HEK293 (cell line): ENCODE measurements at regions not wholly inside any gene's neighbourhood (a gene's known extent, or its start where the extent isn't known, plus 50 kb on each side); places are given as distances from the start of the nearest gene placed in this dataset.

Experiments
- CTCF ChIA-PET: fragments of 350-600 bp; formaldehyde crosslinking; extraction: SDS; loops from one replicate; lab custom pipeline; 2021; ENCODE audit warnings: antibody characterized with exemption; lab: Yijun Ruan, JAX
- POLR2A ChIA-PET: fragments of 300-600 bp; formaldehyde crosslinking; extraction: SDS; loops from one replicate; lab custom pipeline; 2020; ENCODE audit warnings: antibody characterized with exemption, inconsistent platforms; lab: Yijun Ruan, JAX
- H3K27ac ChIP-seq: fragments of 200-500 bp; sonication (Bioruptor generic); 2 replicates; pipeline ENCODE4 v1.5.1; 2014; ENCODE audit warnings: low read depth, low read length, control low read depth, inconsistent platforms; ENCODE audit errors: extremely low read depth
- H3K36me3 ChIP-seq, 2 experiments: fragments of 200-500 bp in 1 of 2; sonication (Bioruptor generic) in 1 of 2; 1 replicate in 1 of 2; 2 replicates in 1 of 2; pipeline ENCODE4 v1.5.1; 2014 to 2017; ENCODE audit warnings: inconsistent platforms in 2 of 2, low read length in 2 of 2; ENCODE audit not compliant: control insufficient read depth in 2 of 2, insufficient read depth in 1 of 2
- H3K4me1 ChIP-seq: fragments of 200-500 bp; sonication (Bioruptor generic); 2 replicates; pipeline ENCODE4 v1.5.1; 2014; ENCODE audit warnings: mild to moderate bottlenecking, low read length, inconsistent platforms; ENCODE audit not compliant: control insufficient read depth, insufficient read depth
- H3K4me3 ChIP-seq: 2 replicates; pipeline ENCODE4 v1.5.1; 2011; ENCODE audit warnings: low read depth, mild to moderate bottlenecking, control low read depth, low read length, moderate library complexity
- H3K9me3 ChIP-seq: fragments of 200-500 bp; sonication (Bioruptor generic); 2 replicates; pipeline ENCODE4 v1.5.1; 2014; ENCODE audit warnings: low read depth, low read length, inconsistent platforms; ENCODE audit not compliant: control insufficient read depth, insufficient read depth
- FEZF1 ChIP-seq: fragments of 450-650 bp; formaldehyde crosslinking; IDR thresholded peaks from 2 replicates; pipeline ENCODE4 v1.5.1; 2016; ENCODE audit warnings: missing biosample characterization, missing genetic modification characterization
- HIC1 ChIP-seq: fragments of 450-650 bp; formaldehyde crosslinking; IDR thresholded peaks from 2 replicates; pipeline ENCODE4 v1.5.1; 2016; ENCODE audit warnings: missing biosample characterization, missing genetic modification characterization
- HOXD13 ChIP-seq: sonication (generic); formaldehyde crosslinking; IDR thresholded peaks from 2 replicates; pipeline ENCODE4 v1.8.0; 2022; ENCODE audit warnings: missing genetic modification reagents, borderline replicate concordance
- KLF9 ChIP-seq: fragments of 450-650 bp; formaldehyde crosslinking; IDR thresholded peaks from 2 replicates; pipeline ENCODE4 v1.5.1; 2016; ENCODE audit warnings: missing biosample characterization, missing genetic modification characterization, low read depth
- ZFHX2 ChIP-seq: fragments of 450-650 bp; formaldehyde crosslinking; conservative IDR thresholded peaks from 2 replicates; pipeline ENCODE4 v1.5.1; 2016; ENCODE audit warnings: missing biosample characterization, missing genetic modification characterization
- ZFP37 ChIP-seq: fragments of 450-650 bp; formaldehyde crosslinking; IDR thresholded peaks from 2 replicates; pipeline ENCODE4 v1.5.1; 2016; ENCODE audit warnings: missing biosample characterization, missing genetic modification characterization
- ZIC2 ChIP-seq: fragments of 450-650 bp; formaldehyde crosslinking; IDR thresholded peaks from 2 replicates; pipeline ENCODE4 v1.5.1; 2016; ENCODE audit warnings: missing biosample characterization, missing genetic modification characterization
- ZNF221 ChIP-seq: fragments of 450-650 bp; formaldehyde crosslinking; IDR thresholded peaks from 2 replicates; pipeline ENCODE4 v1.5.1; 2017; ENCODE audit warnings: missing biosample characterization, missing genetic modification characterization, borderline replicate concordance
- ZNF335 ChIP-seq: fragments of 450-650 bp; formaldehyde crosslinking; conservative IDR thresholded peaks from 2 replicates; pipeline ENCODE4 v1.5.1; 2016; ENCODE audit warnings: missing biosample characterization, missing genetic modification characterization
- ZNF391 ChIP-seq: fragments of 450-650 bp; formaldehyde crosslinking; IDR thresholded peaks from 2 replicates; pipeline ENCODE4 v1.5.1; 2016; ENCODE audit warnings: low read depth, missing biosample characterization, missing genetic modification characterization, borderline replicate concordance
- ZNF518A ChIP-seq: fragments of 450-650 bp; formaldehyde crosslinking; conservative IDR thresholded peaks from 2 replicates; pipeline ENCODE4 v1.5.1; 2016; ENCODE audit warnings: low read depth, missing biosample characterization, missing genetic modification characterization
- ZNF530 ChIP-seq: fragments of 450-650 bp; formaldehyde crosslinking; IDR thresholded peaks from 2 replicates; pipeline ENCODE4 v1.5.1; 2016; ENCODE audit warnings: low read depth, missing biosample characterization, missing genetic modification characterization
- ZNF560 ChIP-seq: fragments of 450-650 bp; formaldehyde crosslinking; IDR thresholded peaks from 2 replicates; pipeline ENCODE4 v1.5.1; 2017; ENCODE audit warnings: missing biosample characterization, missing genetic modification characterization, borderline replicate concordance
- ZNF580 ChIP-seq: fragments of 450-650 bp; formaldehyde crosslinking; IDR thresholded peaks from 2 replicates; pipeline ENCODE4 v1.5.1; 2016; ENCODE audit warnings: missing biosample characterization, missing genetic modification characterization
- ZNF621 ChIP-seq: fragments of 450-650 bp; formaldehyde crosslinking; IDR thresholded peaks from 2 replicates; pipeline ENCODE4 v1.5.1; 2017; ENCODE audit warnings: missing biosample characterization, missing genetic modification characterization
- ZNF623 ChIP-seq: fragments of 450-650 bp; formaldehyde crosslinking; IDR thresholded peaks from 2 replicates; pipeline ENCODE4 v1.5.1; 2016; ENCODE audit warnings: missing biosample characterization, missing genetic modification characterization
- ZNF654 ChIP-seq: fragments of 450-650 bp; formaldehyde crosslinking; IDR thresholded peaks from 2 replicates; pipeline ENCODE4 v1.5.1; 2016; ENCODE audit warnings: low read depth, missing biosample characterization, missing genetic modification characterization
- ZSCAN18 ChIP-seq: fragments of 450-650 bp; formaldehyde crosslinking; IDR thresholded peaks from 2 replicates; pipeline ENCODE4 v1.5.1; 2016; ENCODE audit warnings: missing biosample characterization, missing genetic modification characterization

- TF ChIP-seq HOXD13 = no peak
- TF ChIP-seq ZNF654 (tag by site-specific recombination) = no peak
- no peak for TF ChIP-seq HIC1 (tag by site-specific recombination)
- no peak for TF ChIP-seq ZIC2 (tag by site-specific recombination)
- TF ChIP-seq ZFP37 (tag by site-specific recombination) = no peak
- TF ChIP-seq ZNF391 (tag by site-specific recombination) = no peak
- TF ChIP-seq ZNF580 = no peak
- TF ChIP-seq ZNF621 (tag by site-specific recombination) = no peak
- no peak for TF ChIP-seq ZNF560 (tag by site-specific recombination)
- TF ChIP-seq FEZF1 (tag by site-specific recombination) = no peak
- TF ChIP-seq ZNF335 (tag by site-specific recombination) = no peak
- no peak for TF ChIP-seq ZNF518A
- no peak for TF ChIP-seq ZNF221 (tag by site-specific recombination)
- TF ChIP-seq ZSCAN18 = no peak
- no peak for TF ChIP-seq KLF9 (tag by site-specific recombination)
Observed at GRCh38 chr3:124116906-124117305, 125.0 kb upstream of the ROPN1 start.

GRCh38 chr3:124117486-124117885, 125.6 kb upstream of the ROPN1 start:
- Histone ChIP-seq H3K36me3 (no peaks in the 10 kb centered on the region), H3K9me3 (no peaks in the 10 kb centered on the region), H3K4me3 (no peak overlapping the region), H3K4me1 (no peaks in the 10 kb centered on the region), H3K27ac (no peak overlapping the region)
- CTCF ChIA-PET = no interaction called here
- POLR2A ChIA-PET = no interaction called here
- TF ChIP-seq ZNF623 (no peak), ZNF530 (tag by site-specific recombination) (no peak), ZFHX2 (tag by site-specific recombination) (peak; percentile 24; the same call in 1 of the 2 replicates)

More at GRCh38 chr3:124116906-124117305, 125.0 kb upstream of the ROPN1 start:
- POLR2A ChIA-PET = no interaction called here
- CTCF ChIA-PET = no interaction called here
- Histone ChIP-seq H3K9me3 (no peaks in the 10 kb centered on the region), H3K4me1 (no peaks in the 10 kb centered on the region), H3K4me3 (no peak overlapping the region), H3K27ac (no peak overlapping the region), H3K36me3 (no peaks in the 10 kb centered on the region)
